GM21526 (cell line): ENCODE measurements at regions not wholly inside any gene's neighbourhood (a gene's known extent, or its start where the extent isn't known, plus 50 kb on each side); places are given as distances from the start of the nearest gene placed in this dataset.
A peak's percentile ranks its signal among the peaks of the same experiment; 100 is the strongest.

Experiments
- ATAC-seq: cut with Tn5 transposase; IDR thresholded peaks from one replicate; pipeline ENCODE4 v1.9.1; 2021; ENCODE audit warnings: moderate library complexity; ENCODE audit not compliant: unreplicated experiment, low FRiP score

DNA sequence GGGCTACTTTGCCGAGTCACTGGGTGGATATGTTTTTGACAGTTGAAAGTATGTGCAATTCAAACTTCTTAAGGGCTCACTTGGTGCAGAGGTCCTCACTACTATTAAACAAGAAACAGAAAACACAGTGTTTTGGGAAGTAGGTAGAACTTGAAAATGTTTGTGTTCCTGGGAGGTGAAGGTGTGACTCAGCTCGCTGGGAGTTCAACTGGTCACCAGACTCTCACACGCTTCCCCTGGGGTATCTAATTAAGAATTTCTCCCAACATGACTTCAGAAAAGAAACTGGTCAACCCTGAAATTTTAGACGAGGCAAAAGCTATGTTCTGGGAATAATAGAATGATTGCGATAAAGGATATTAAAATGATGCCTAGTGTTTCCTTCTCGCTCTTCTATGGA, 1039.8 kb upstream of the SEMA6D start:
- ATAC-seq = no peak

DNA sequence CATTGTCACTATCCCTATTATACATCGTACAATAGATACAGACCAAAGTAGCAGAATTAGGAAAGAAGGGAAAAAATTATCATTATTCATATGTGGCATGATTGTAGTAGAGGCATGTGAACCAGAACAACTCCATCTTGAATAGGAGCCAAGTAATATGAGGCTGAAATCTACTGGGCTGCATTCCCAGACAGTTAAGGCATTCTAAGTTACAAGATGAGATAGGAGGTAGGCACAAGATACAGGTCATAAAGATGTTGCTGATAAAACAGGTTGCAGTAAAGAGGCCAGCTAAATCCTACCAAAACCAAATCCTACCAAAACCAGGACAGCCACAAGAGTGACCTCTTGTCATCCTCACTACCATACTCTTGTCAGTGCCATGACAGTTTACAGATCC, 1035.4 kb upstream of the SEMA6D start:
- no peak for ATAC-seq

DNA sequence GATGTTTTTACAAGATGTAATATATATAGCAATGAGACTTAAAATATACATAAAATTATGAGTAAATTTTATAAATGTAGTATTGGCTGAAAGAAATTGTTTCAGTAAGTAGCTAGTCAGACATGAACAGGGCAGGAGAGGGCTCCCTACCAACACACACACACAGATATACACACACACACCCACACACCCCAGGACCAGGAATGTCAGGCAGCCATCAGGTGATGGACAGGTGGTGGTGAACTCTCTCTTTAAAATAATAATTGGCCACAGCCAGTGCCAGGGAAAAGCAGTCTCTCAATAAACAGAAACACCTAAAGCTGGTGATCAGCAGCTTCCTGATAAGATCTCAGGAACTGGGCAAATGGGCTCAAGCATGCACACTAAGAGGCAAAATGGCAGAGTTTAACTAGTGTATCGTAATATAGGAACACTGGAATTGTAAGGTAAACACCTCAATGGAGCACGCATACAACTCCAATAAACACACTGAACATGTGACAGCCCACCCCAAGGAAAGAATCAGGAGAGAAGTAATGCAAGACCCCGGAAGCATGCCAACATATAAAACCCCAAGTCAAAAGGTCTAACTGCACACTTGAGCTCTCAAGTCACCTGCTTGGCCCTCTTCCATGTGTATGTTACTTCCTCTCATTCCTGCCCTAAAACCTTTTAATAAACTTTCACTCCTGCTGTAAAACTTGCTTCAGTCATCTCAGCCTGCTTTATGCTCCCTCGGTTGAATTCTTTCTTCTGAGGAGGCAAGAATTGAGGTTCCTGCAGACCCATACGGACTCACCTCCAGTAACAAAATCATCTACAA, 1034.1 kb upstream of the SEMA6D start:
- no peak for ATAC-seq

DNA sequence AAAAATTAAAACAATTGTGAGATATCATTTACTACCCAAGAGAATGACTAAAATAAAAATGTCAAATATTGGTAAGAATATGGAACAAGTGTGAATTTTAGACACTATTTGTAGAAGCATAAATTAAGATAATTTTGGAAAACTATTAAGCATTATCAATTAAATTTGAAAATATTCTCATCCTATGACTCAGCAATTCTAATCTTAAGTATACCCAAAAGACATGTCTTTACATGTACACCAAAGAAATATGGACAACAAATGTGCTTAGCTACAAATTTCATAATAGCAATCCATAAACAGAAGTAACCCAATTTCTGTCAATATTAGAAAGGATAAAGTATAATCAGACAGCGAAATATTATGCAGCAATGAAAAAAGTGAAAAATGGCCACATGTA, 1032.2 kb upstream of the SEMA6D start:
- no peak for ATAC-seq

DNA sequence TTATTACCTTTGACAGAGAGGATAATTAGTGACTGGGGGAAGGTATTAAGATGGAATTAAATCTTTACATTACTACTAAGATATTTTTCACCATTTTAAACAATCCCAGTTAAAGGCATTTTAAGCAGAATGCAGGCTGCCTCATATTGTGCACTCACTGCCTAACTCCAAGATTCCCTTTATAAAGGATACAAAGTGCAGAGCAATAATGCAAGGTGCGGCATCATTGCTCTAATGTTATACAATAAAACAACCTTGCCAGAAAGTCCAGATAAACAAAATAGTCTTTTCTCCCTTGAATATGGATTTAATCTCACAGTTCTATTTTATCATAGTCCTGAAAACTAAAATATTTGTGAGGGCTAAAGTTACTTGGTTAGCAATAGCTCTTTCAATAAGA, 1031.6 kb upstream of the SEMA6D start:
- no peak for ATAC-seq

DNA sequence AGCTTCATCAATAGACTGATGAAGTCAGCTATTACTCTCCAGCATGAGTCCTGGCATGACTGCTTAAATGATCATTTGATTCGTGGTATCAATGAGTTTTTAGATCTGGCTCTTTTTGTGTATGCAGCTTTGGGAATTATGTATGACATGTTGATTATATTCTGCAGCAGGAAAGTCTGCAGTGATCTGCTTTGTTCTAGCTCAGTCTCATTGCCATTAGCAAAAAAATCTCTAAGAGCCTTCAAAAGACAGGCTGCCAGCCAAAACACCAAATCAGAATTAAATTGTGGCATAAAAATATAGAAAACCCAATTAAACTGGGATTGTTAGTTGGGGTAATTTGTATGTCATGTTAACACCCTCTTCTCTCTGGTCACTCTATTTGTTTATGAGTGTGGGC, 1021.0 kb upstream of the SEMA6D start:
- no peak for ATAC-seq

DNA sequence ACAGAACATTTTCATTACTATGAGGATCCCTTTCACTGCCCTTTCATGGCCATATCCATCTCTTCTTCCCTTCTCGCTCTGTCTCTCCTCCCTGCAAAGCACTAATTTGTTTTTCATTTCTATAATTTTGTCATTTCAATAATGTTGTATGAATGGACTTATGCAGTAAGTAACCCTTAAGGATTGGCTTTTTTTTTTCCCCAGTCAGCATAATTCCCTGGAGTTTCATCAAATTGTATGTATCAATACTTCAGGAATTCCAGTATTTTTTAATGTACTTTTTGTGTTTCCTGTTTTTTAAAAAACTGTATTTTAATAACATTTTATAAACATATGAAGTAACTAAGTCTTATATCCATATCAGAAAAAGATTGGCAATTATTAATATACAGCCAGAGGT, 1016.0 kb upstream of the SEMA6D start:
- ATAC-seq = no peak

DNA sequence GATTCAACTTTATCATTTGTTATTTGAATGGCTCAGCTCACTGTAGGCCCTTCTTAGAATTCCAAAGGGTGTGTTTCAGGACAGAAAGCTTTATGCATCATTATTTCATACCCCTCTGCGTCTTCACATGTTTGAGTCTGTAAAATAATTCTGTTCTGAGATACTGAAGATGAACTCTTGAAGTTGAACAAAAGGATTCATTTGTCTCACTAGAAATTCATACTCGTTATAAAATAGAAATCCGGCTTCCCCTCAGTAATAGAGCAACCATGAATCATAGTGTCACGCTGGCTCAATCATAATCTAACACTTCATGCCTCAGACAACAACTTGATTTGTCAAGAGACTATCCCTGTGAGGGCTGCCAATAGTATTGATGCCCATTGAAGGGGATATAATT, 1015.4 kb upstream of the SEMA6D start:
- no peak for ATAC-seq

DNA sequence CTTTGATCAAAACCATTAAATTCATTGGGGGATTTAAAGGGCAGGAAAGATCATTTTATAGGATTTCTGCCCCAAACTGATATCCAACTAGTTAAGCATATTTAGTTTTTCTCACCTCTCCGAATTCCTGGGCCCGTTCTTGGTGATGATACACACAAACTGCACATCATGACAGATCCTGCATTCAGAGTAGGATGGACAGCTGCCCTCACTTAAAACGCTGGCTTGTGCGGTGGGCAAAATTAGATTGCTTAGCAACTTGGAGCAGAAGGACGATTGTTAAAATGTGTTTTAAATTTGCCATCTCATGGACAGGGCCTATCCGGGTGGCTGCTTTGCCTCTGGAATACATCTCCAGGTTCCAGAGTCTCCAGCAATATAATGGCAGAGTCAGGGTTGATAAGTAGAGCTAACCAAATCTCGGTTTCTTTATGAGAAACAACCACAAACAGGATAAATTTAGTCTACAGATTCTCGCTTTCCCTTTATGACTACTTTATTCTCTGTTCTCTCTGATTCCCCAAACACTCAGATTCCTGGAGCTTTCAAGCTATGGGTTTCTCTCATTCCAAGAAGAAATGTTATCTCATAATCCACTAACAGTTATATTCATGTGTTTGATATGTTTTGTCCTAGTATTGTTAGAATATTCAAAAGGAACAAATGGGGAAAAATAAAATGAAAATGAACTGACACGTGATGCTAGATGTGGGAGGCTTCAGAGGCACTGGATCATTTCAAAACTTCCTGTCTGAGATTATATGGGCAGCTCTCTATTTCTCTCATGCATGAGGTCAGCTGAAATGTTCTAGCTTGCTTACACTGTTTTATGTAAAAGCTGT, 1014.1 kb upstream of the SEMA6D start:
- ATAC-seq = peak; percentile 74

DNA sequence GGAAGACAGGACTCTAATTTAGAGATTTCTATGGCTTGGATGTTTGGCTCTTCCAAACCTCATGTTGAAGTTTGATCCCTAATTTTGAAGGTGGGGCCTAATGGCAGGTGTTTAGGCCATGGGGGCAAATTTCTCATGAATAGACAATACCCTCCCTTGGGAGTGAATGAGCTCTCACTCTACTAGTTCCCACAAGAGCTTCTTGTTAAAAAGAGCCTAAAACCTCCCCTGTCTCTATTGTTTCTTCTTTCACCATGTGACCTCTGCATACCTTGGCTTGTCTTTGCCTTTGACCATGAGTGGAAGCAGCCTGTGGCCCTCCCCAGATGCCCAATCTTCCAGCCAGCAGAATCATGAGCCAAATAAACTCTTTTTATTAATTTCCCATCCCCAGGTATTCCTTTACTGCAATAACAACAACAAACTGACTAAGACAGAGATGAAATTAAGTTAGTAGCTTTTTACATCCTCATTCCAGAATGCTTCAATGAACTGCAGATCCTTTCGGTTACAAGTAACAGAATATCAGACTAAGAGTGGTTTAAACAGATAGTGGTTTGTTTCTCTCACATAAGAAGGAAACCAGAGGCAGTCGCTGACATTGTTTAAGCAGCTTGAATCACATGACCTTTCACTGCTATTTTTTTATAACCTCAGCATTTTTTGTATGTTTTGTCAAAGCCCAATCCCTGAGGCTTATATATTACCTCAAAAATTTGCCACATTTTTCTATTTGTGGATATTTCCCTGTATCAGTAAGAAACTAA, 1013.3 kb upstream of the SEMA6D start:
- peak; percentile 45 for ATAC-seq

DNA sequence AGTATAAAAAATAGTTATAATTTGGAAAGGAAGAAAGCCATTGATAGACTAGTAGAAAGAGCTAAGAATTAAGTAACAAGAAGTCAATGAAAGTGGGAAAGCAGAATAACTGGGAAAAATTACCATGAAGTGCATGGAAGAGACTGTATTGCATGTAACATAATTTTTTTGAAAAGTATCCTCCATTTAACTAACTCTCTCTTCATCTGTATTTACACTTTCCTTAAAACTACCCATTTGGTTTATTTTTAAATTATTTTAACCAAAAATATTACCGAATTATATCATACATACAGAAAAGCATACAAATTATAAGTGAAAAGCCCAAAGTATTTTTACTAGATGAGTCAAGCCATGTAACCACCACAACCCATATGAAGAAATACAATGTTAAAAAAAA, 1009.9 kb upstream of the SEMA6D start:
- ATAC-seq = no peak

DNA sequence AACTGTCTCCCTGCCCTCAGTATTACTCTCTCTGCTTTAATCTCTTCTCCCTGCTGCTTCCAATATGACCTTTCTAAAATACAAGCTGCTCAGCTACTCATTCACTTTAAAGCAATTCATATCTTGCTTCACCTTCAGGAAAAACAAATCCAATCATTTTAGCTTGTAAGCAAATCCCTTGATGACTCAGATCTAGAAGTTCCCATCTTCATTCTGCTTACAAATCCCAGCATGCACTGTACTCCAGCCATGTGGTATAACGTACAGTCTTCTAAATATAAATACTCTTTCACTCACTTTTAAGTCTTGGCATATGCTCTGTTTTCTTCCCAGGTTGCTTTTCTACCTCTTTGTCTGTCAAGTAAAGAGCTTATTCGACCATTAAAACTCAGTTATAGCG, 1009.1 kb upstream of the SEMA6D start:
- no peak for ATAC-seq

DNA sequence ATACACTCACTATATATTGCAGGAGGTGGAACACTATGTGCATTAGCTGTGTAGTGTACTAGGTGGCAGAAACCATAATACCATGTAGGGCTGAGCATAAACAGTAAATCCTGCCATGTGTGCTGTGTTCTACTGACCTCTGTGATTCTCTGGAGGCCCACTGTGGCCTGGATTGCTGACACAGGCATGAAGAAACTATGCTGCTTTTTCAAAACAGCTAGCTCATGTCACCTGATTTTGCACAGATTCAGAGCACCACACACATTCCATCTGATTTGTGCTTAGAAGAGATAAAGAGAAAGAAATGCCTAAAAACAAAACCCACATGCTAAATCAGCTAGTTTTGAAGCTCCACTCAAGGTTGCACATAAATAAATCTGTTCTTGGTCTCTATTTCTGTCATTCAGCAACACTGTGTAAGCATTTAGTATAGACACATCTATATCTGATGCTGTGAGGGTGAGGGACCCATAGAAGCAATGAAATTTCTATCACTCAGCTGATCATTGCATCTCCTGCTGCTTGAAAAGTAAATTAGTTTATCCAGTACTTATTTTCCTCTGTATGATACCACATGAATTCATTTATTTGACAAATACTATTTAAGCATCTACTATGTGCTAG, 1007.7 kb upstream of the SEMA6D start:
- no peak for ATAC-seq

DNA sequence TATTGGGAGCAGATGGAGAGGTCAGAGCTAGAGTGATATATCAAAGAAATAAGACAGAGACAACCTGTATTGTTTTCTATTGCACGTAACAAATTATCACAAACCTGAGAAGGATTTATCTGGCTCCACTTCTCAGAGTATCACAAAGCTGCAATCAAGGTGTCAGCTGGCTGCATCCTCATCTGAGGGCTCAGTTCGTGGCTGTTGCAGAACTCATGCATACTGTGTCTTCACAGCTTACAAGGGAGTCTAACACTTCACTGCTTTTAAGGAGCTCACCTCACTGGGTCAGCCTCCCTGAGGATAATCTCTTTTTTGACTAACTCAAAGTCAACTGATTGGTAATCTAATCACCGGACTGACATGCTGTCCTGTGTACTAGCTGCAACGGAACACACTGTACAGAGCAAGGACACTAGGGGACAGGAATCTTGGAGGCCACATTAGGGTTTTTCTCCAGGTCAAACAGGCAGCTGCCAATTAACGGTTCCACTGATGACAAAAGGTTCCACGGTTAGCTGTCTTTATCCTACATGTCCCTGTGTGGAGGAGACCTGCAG, 1006.8 kb upstream of the SEMA6D start:
- ATAC-seq = no peak

DNA sequence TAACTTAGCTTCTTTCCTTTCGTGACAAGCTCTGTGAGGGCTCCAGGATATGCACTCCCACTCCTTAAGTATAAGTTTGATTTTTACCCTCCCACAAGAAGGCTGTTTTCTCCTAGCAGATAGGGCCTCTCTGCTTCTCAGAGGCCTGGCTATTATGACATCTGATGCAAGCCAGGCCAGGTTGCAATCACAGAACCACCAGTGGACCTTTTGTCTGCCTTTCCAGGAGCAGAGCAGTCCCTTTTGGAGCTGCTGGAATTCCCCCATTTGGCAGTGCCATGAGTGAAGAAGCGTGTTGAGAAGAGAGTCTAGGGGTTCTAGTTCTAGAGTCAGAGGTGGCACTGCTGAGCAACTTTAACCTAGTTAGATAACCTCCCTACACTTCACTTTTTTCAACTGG, 1004.3 kb upstream of the SEMA6D start:
- no peak for ATAC-seq

DNA sequence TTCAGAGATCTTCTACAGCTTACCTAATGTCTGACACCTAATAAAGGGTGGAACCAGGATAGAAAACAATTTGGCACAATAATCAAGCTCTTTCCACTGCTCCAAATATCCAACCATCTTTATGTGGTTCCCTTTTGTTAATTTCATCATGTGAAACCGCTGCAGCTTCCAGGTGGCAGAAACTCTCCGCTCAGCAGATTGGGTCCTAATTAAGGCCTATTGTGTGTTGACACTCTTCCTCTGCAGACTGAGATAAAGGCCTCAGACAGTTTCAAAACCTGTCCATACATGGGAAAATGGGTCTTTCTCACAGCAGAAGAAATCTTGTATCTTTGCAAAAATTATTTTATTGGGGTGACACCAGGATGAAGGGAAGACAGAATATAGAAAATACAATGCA, 1002.4 kb upstream of the SEMA6D start:
- ATAC-seq = no peak

DNA sequence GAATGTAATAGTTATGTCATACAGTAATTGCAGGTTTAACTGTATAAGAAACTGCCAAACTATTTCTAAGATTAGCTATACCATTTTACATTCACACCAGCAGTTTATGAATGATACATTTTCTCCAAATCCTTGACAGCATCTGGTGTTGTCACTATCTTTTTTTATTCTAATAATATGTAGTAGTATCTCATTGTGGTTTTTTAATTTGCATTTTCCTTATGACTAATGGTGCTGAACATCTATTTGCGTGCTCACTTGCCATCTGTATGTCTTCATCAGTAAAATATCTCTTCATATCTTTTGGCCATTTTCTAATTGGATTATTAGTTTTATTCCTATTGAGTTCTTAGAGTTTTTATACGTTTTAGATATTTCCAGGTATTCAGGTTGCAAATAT, 994.0 kb upstream of the SEMA6D start:
- ATAC-seq = no peak

DNA sequence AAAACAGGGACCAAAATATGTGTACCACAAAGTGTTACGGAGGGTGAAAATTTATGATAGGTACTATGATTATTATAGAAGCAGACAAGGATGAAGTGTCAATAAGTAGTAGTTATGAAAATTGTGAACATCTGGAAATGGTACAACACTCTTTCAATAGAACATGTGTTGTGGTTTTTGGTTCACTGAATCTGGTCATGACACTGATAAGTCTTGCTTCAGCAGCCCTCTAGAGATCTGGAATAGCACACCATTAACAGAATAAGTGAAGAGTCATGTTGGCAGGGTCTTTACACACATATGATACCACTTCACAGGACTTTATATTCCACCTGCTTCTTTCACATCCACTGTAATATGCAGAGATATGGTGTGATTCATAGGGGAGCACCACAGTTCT, 985.2 kb upstream of the SEMA6D start:
- no peak for ATAC-seq

DNA sequence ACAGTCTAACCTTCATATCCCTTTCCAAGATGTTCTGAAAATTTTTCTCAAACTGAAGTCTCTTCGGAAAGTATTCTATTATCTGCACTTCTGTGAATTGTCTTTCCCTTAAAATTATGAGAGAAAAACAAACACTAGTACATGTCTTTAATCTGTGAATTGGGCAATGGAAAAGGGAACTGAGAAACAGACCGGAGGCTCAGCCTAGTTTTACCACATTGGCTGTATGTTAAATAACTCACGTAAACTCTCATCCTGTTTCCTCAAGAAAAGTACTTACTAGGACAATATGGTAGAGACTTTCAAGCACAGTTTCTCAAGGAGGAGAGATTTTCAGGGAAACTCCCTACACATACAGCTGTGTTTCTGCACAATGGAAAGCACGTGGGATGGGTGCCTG, 982.2 kb upstream of the SEMA6D start:
- ATAC-seq = no peak

DNA sequence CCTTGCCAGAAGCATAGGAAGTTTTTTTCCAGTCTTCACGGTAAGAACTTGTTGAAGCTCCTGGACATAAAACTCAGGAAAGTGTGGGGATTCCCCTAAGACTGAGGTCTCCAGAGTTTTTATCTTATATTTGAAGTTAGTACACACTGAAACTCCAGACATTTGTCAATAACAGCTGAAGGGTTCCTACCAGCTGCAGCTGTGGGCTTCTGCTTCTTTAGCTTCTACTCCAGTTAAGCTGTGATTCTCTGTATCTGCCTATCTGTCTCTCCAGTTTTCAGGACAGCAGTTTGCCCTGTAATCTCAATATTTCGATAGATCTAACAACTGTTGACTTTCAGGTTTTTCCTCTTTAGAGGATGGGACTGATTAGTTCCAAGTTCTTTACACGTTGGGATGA, 966.0 kb upstream of the SEMA6D start:
- ATAC-seq = no peak
